Esophagus squamous epithelium (tissue), 5 donors: ENCODE measurements at regions not wholly inside any gene's neighbourhood (a gene's known extent, or its start where the extent isn't known, plus 50 kb on each side); places are given as distances from the start of the nearest gene placed in this dataset.

Experiments used
- DNase-seq: peaks from one replicate; lab custom pipeline; 2025; lab: John Stamatoyannopoulos, UW
- H3K27ac ChIP-seq, 4 donors: fragments of 200-600 bp; sonication (generic); one replicate each; pipeline ENCODE4 v1.5.1; 2016 to 2019; ENCODE audit warnings: mild to moderate bottlenecking in 1 of 4
- H3K27me3 ChIP-seq, 4 donors: fragments of 200-600 bp; sonication (generic); 1 replicate in 3 of 4; 2 replicates in 1 of 4; pipeline versions ENCODE4 v1.5.1 to v1.6.0; 2017 to 2021; ENCODE audit warnings: antibody characterized with exemption in 1 of 4
- H3K36me3 ChIP-seq, 3 donors: fragments of 200-600 bp; sonication (generic); one replicate each; pipeline ENCODE4 v1.5.1; 2016 to 2019
- H3K4me1 ChIP-seq, 3 donors: fragments of 200-600 bp; sonication (generic); one replicate each; pipeline ENCODE4 v1.5.1; 2017 to 2019
- H3K4me3 ChIP-seq, 4 donors: fragments of 200-600 bp; sonication (generic); 1 replicate in 3 of 4; 2 replicates in 1 of 4; pipeline ENCODE4 v1.5.1; 2016 to 2019; ENCODE audit warnings: mild to moderate bottlenecking in 2 of 4, moderate library complexity in 1 of 4
- H3K9me3 ChIP-seq, 3 donors: fragments of 200-600 bp; sonication (generic); one replicate each; pipeline ENCODE4 v1.5.1; 2016 to 2019
- POLR2A ChIP-seq, 4 donors: fragments of 450-650 bp; IDR thresholded peaks; one replicate each; pipeline ENCODE4 v1.6.1; 2017; ENCODE audit warnings: antibody characterized with exemption in 4 of 4, mild to moderate bottlenecking in 4 of 4, moderate library complexity in 3 of 4
- WGBS, 2 donors: methylation state at CpG; one replicate each; pipeline ENCODE4 v1.1.5; 2018; 5-methylcytosine and 5-hydroxymethylcytosine counted together
- intact Hi-C: fragments of 100-400 bp; cut with DNase I; formaldehyde crosslinking; loops from one replicate; pipeline ENCODE4 v1.15.0; 2022
- TF ChIP-seq, protein P1 (sequence below), 6 experiments: fragments of 450-650 bp in 4 of 6; fragments of 200-600 bp in 2 of 6; sonication (generic) in 2 of 6; IDR thresholded peaks; one replicate each; pipeline ENCODE4 v1.5.1; 2016 to 2019; ENCODE audit warnings: antibody characterized with exemption in 6 of 6, mild to moderate bottlenecking in 4 of 6, moderate library complexity in 4 of 6
- donor health status: DM: yes; HTN: yes; CAD: no.

DNA sequence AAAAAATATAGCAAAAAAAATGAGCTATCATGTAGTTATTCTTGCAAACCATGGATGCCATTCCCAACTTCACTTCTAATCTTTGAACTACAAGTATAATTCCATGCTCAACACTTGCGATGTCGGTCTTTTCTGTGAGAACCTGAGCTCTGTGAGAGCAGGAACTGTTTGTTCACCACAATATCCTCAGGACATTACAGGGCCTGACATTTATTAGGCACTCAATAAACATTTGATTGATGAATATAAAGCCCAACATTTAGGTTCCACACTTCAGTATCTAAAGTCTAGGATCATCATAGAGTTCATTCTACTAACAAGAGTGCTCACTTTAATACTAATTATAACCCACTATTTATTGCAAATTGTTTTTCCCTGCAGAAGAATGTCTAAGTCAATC is 211.6 kb upstream of the FAM241A start:
- Histone ChIP-seq H3K27me3 (no peaks in the 10 kb centered on the region), H3K27ac (no peak overlapping the region), H3K4me1 (no peaks in the 10 kb centered on the region), H3K36me3 (no peaks in the 10 kb centered on the region), H3K9me3 (no peaks in the 10 kb centered on the region), H3K4me3 (no peak overlapping the region)
- intact Hi-C loops, result no loop called here
- no peak for TF ChIP-seq POLR2A (IDR thresholded peaks at IDR 0.05)
- TF ChIP-seq, protein P1, sequence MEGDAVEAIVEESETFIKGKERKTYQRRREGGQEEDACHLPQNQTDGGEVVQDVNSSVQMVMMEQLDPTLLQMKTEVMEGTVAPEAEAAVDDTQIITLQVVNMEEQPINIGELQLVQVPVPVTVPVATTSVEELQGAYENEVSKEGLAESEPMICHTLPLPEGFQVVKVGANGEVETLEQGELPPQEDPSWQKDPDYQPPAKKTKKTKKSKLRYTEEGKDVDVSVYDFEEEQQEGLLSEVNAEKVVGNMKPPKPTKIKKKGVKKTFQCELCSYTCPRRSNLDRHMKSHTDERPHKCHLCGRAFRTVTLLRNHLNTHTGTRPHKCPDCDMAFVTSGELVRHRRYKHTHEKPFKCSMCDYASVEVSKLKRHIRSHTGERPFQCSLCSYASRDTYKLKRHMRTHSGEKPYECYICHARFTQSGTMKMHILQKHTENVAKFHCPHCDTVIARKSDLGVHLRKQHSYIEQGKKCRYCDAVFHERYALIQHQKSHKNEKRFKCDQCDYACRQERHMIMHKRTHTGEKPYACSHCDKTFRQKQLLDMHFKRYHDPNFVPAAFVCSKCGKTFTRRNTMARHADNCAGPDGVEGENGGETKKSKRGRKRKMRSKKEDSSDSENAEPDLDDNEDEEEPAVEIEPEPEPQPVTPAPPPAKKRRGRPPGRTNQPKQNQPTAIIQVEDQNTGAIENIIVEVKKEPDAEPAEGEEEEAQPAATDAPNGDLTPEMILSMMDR (IDR thresholded peaks at IDR 0.05), result no peak
- 68 to 88% methylated on average over 2 of the region's 2 CpGs for WGBS, 2 donors
- DNase-seq, result no peak

DNA sequence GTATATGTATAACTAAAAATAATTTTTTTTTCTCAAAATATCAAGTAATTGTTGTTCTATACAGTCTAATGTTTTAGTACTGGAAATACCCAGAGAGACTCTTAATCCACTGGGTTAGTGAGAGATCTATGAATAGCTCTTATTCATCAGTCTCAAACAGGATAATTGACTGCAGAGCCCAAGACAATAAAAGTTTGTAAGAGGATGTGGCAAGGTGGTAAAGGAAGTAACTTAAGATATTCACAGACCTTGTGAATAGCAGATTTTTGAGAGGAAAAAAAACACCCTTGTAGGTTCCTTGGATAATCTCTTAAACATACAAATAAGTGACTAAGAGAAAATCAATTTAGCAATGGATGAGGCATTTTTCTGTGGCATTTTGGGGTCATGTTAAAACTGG is 210.9 kb upstream of the FAM241A start:
- no peak overlapping the region for H3K27ac ChIP-seq
- H3K4me1 ChIP-seq, result no peaks in the 10 kb centered on the region
- H3K9me3 ChIP-seq, result no peaks in the 10 kb centered on the region
- H3K27me3 ChIP-seq, result no peaks in the 10 kb centered on the region
- intact Hi-C loops, result no loop called here
- H3K36me3 ChIP-seq, result no peaks in the 10 kb centered on the region
- DNase-seq, result no peak
- no peak for TF ChIP-seq POLR2A (IDR thresholded peaks at IDR 0.05)
- TF ChIP-seq, protein P1 (IDR thresholded peaks at IDR 0.05), result no peak
- no peak overlapping the region for H3K4me3 ChIP-seq

DNA sequence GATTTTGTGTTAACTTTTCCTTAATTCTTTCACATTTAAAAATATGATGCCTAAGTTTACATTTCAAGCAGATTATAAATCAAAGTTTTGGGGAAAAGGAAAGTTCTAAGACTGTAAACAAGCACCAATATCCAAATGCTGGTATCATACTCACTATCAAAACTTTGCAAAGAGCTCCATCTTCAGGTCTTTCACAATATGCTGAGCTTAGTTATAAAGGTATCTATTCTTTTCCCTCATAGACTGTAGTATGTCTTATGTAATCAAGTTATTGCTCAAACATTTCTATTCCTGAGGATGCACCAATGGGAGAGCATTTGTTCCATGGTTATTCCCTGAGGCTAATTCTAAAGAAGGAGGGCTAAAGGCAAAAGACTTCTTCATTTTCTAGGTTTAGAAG is 207.9 kb upstream of the FAM241A start:
- no peaks in the 10 kb centered on the region for H3K4me1 ChIP-seq
- no peak overlapping the region for H3K4me3 ChIP-seq
- no peak for DNase-seq
- intact Hi-C loops, result no loop called here
- no peaks in the 10 kb centered on the region for H3K27me3 ChIP-seq
- no peaks in the 10 kb centered on the region for H3K9me3 ChIP-seq
- H3K36me3 ChIP-seq, result no peaks in the 10 kb centered on the region
- TF ChIP-seq, protein P1 (IDR thresholded peaks at IDR 0.05), result peak in 2 of 6 experiments; percentile 17 to 45
- no peak for TF ChIP-seq POLR2A (IDR thresholded peaks at IDR 0.05)
- no peak overlapping the region for H3K27ac ChIP-seq

DNA sequence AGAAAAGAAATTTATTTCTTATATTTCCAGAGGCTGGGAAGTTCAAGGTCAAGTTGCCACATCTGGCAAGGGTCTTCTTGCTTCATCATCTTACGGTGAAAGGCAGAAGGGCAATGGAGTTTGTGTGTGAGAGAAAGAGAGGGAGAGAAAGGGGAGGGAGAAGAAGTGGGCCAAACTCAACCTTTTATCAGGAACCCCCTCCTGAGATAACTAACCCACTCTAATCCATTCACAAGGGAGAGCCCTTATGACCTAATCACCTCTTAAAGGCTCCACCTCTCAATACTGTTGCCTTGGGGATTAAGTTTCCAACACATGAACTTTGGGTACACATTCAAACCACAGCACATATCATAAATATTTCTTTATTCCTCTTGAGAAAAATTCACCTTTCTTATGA is 203.3 kb upstream of the FAM241A start:
- Histone ChIP-seq H3K36me3 (no peaks in the 10 kb centered on the region), H3K4me1 (peaks cover 0 to 5% (median 0%) of the 10 kb centered on the region in 3 donors), H3K27ac (no peak overlapping the region), H3K4me3 (no peak overlapping the region), H3K9me3 (no peaks in the 10 kb centered on the region), H3K27me3 (no peaks in the 10 kb centered on the region)
- intact Hi-C loops, result loop anchor here (10.0 kb wide), 1 partner anchor 93 kb away; no protein-coding TSS in a partner anchor
- WGBS, 2 donors, result 95 to 100% methylated on average over 1 of the region's 1 CpG
- TF ChIP-seq POLR2A (IDR thresholded peaks at IDR 0.05), result no peak
- TF ChIP-seq, protein P1 (IDR thresholded peaks at IDR 0.05), result no peak
- no peak for DNase-seq

DNA sequence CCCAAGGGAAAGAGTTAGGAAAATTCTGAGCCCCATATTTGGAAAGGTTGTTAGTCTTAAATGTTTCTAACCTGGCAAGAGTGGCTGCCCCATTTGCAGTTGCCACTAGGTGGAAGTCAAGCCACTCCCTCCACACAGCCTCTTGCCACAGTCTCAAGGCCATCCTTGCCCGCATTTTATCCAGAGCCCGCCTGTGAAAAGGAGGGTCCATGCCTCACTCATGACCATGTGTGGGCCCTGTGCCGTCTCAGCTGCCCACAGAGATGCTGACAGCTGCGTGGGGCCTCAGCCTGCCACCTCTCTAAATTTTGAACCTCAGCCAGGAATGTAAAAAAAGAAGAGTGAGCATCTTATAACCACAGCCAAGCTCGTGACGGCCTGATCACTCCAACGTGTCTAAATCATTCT is 201.5 kb upstream of the FAM241A start:
- H3K4me1 ChIP-seq, result peaks cover 0 to 5% (median 0%) of the 10 kb centered on the region in 3 donors
- peak; percentile 3 for DNase-seq
- H3K27ac ChIP-seq, result no peak overlapping the region
- TF ChIP-seq, protein P1 (IDR thresholded peaks at IDR 0.05), result peak in 5 of 6 experiments; percentile 54 to 86 (median 65)
- no peak for TF ChIP-seq POLR2A (IDR thresholded peaks at IDR 0.05)
- intact Hi-C loops, result loop anchor here (10.0 kb wide), 1 partner anchor 91 kb away; no protein-coding TSS in a partner anchor
- whole genome bisulfite sequencing, 2 donors, result 11 to 17% methylated on average over 7 of the region's 7 CpGs
- H3K27me3 ChIP-seq, result no peaks in the 10 kb centered on the region
- no peaks in the 10 kb centered on the region for H3K9me3 ChIP-seq
- H3K36me3 ChIP-seq, result no peaks in the 10 kb centered on the region
- H3K4me3 ChIP-seq, result no peak overlapping the region
